Cardiac muscle cell (in vitro differentiated cells and primary cell): ENCODE measurements at regions not wholly inside any gene's neighbourhood (a gene's known extent, or its start where the extent isn't known, plus 50 kb on each side); places are given as distances from the start of the nearest gene placed in this dataset.
A peak's percentile ranks its signal among the peaks of the same experiment; 100 is the strongest.

Experiments
- DNase-seq, 2 donors: peaks; one replicate each; pipeline versions ENCODE4 v3.0.0 to v3.0.0-alpha.2; 2010 to 2017; ENCODE audit warnings: low read depth in 1 of 2, low spot score in 1 of 2
- H3K27ac ChIP-seq: fragments of 200-600 bp; sonication (generic); 2 replicates; pipeline ENCODE4 v1.5.1; 2016
- H3K27me3 ChIP-seq: fragments of 200-600 bp; sonication (generic); 2 replicates; pipeline ENCODE4 v1.6.0; 2016; ENCODE audit warnings: control low read depth
- H3K36me3 ChIP-seq: fragments of 200-600 bp; sonication (generic); 2 replicates; pipeline ENCODE4 v1.5.1; 2016; ENCODE audit warnings: control low read depth
- H3K4me1 ChIP-seq: fragments of 200-600 bp; sonication (generic); 2 replicates; pipeline ENCODE4 v1.8.1; 2017; ENCODE audit warnings: low read depth, mild to moderate bottlenecking, mixed run types
- H3K4me3 ChIP-seq: fragments of 200-600 bp; sonication (generic); 2 replicates; pipeline ENCODE4 v1.5.1; 2016; ENCODE audit warnings: mild to moderate bottlenecking
- H3K9me3 ChIP-seq: fragments of 200-600 bp; sonication (generic); 2 replicates; pipeline ENCODE4 v1.5.1; 2017; ENCODE audit warnings: low read depth, mild to moderate bottlenecking, control low read depth
- TF ChIP-seq, protein P1 (sequence below): IDR thresholded peaks from 2 replicates; pipeline ENCODE4 v1.5.1; 2012; ENCODE audit warnings: low read depth, mild to moderate bottlenecking, low read length

DNA sequence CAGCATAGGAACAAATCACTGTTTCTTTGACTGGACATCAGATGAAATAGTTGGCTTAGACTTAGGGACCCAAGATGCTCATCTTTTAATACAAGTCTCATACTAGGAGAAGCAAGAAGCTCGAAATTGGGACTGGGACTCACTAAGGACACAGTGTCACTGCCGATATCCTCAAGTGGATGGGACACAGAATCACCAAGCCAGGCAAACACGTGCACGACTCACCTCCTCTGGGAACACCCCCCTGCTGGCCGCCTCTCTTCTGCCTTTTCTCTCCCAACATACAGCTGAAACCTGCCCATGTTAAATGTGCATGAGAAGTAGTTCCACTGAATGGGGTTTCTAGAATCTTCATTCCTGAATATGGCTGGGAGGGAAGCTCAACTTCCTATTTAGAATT is 106.6 kb upstream of the FAM204A start:
- Histone ChIP-seq H3K4me1 (no peaks in the 10 kb centered on the region), H3K9me3 (no peaks in the 10 kb centered on the region), H3K4me3 (no peak overlapping the region), H3K27ac (no peak overlapping the region), H3K36me3 (no peaks in the 10 kb centered on the region), H3K27me3 (peaks cover 29% of the 10 kb centered on the region)
- no peak for DNase-seq
- TF ChIP-seq, protein P1, sequence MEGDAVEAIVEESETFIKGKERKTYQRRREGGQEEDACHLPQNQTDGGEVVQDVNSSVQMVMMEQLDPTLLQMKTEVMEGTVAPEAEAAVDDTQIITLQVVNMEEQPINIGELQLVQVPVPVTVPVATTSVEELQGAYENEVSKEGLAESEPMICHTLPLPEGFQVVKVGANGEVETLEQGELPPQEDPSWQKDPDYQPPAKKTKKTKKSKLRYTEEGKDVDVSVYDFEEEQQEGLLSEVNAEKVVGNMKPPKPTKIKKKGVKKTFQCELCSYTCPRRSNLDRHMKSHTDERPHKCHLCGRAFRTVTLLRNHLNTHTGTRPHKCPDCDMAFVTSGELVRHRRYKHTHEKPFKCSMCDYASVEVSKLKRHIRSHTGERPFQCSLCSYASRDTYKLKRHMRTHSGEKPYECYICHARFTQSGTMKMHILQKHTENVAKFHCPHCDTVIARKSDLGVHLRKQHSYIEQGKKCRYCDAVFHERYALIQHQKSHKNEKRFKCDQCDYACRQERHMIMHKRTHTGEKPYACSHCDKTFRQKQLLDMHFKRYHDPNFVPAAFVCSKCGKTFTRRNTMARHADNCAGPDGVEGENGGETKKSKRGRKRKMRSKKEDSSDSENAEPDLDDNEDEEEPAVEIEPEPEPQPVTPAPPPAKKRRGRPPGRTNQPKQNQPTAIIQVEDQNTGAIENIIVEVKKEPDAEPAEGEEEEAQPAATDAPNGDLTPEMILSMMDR, result no peak

DNA sequence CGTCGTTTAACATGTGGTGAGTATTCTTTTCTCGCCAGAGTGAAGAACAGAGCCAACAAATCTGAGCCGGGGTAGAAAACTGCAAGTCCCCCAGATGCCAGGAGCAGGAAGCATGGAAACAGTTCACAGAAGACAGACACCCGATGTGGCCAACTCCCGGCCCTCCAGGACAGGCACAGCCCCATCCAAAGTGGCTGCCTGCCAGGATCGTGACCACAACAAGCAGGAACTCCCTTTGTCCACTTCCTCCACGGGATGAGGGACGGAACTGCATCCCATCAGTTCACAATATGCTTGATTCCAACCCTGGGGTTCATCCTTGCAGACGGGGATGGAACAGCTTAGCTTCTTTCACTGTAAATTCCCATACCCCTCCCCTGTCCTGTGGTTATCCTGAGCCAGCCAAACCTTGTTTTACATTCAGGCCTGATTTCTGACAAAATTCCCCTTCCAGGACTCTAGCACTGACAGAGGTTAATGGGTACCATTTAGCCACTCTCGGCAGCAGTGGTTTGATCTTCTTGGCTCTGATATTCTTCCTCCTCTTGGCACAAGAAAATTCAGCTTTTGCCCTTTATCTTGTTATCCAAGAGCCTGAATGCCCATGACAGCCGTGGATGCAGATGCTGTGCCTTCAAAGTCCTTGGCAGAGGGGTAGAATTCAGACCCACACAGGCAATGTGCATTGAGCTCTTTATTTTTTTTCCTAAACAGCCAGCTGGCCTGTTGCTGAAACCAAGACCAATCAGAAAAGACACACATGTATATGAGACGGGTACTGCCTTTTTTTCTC is 105.5 kb upstream of the FAM204A start:
- peak in 1 of 2 donors; percentile 61 for DNase-seq
- H3K4me3 ChIP-seq, result no peak overlapping the region
- no peaks in the 10 kb centered on the region for H3K4me1 ChIP-seq
- H3K27me3 ChIP-seq, result peaks cover 31% of the 10 kb centered on the region
- TF ChIP-seq, protein P1, result no peak
- no peak overlapping the region for H3K27ac ChIP-seq
- no peaks in the 10 kb centered on the region for H3K36me3 ChIP-seq
- H3K9me3 ChIP-seq, result no peaks in the 10 kb centered on the region

DNA sequence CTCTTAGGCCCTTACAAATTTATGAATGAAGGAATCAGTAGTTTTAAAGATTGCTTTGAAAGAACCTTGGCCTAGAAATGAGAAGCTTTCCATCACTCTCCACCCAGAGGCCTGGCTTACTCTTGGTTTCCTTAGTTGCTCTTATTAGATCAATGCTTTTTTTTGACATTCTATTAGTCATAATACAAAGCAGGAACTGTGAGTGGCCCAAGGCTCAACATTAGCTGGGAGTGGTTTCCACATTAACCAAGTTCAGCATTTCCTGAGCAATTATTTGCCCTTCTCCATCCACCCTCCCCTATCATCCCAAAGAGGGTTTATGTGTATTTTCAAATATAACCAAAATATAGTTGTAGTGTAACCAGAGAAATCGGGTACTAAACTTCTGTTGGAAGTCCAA is 103.4 kb upstream of the FAM204A start:
- no peak overlapping the region for H3K4me3 ChIP-seq
- no peak for DNase-seq
- TF ChIP-seq, protein P1, result no peak
- no peak overlapping the region for H3K27ac ChIP-seq
- no peaks in the 10 kb centered on the region for H3K9me3 ChIP-seq
- H3K27me3 ChIP-seq, result peaks cover 34% of the 10 kb centered on the region
- no peaks in the 10 kb centered on the region for H3K4me1 ChIP-seq
- no peaks in the 10 kb centered on the region for H3K36me3 ChIP-seq

DNA sequence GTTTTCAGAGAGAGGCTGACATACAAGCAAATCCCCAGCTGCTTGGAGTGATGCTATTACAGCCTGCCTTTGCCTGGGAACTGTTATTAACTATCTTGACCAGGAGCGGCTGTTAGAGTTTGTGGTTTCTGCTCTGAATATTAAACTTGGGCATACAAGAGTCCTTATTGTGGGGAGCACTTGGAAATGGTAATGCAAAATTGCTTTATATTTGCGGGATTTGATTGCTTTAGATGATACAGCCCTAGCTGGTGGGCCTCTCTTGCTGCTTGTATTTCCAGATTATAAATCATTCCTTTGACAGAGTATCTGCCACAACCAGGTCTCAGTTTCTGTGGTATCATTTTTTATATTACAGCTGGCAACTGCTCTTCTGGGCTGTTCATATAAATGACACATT is 101.9 kb upstream of the FAM204A start:
- TF ChIP-seq, protein P1, result no peak

DNA sequence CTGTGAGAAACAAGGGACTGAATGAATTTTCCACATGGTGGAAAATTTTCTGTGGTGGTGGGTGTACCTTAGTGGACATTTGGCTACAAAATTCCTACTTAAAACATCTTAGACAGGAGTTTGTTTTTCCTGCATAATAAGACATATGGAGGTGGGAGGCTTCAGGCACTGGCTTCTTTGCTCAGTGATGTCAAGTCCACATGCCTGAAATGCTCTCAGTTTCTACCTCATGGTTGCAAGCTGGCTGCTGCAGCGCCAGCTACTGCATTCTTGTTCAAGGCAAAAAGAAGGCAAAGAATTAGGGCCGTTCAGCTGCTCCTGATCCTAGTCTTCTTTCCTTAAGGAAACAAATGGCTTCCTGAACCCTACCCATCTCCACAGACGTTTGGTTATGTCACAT is 99.9 kb upstream of the FAM204A start:
- TF ChIP-seq, protein P1, result no peak
- no peaks in the 10 kb centered on the region for H3K4me1 ChIP-seq
- no peaks in the 10 kb centered on the region for H3K9me3 ChIP-seq
- H3K4me3 ChIP-seq, result no peak overlapping the region
- H3K36me3 ChIP-seq, result no peaks in the 10 kb centered on the region
- DNase-seq, result no peak
- H3K27me3 ChIP-seq, result peaks cover 21% of the 10 kb centered on the region
- H3K27ac ChIP-seq, result no peak overlapping the region

More for the DNA sequence above, 101.9 kb upstream of the FAM204A start:
- H3K27me3 ChIP-seq, result peaks cover 30% of the 10 kb centered on the region
- no peak for DNase-seq
- no peaks in the 10 kb centered on the region for H3K36me3 ChIP-seq
- H3K4me1 ChIP-seq, result no peaks in the 10 kb centered on the region
- no peaks in the 10 kb centered on the region for H3K9me3 ChIP-seq
- H3K27ac ChIP-seq, result no peak overlapping the region
- H3K4me3 ChIP-seq, result no peak overlapping the region
